NCI-H446 (cell line): ENCODE measurements at regions not wholly inside any gene's neighbourhood (a gene's known extent, or its start where the extent isn't known, plus 50 kb on each side); places are given as distances from the start of the nearest gene placed in this dataset.
"Not testable (repeated sequence)": the region's sequence is repeated elsewhere in the genome, so short reads cannot be mapped to it uniquely, and the experiment has no call there.

ENCODE experiments used
- DNase-seq, 2 experiments: peaks; one replicate each; lab custom pipeline; 2025; lab: John Stamatoyannopoulos, UW

- no peak for DNase-seq
Observed at GRCh38 chr2:234802071-234802844, 149.6 kb upstream of the SH3BP4 start.

- DNase-seq: no peak
Observed at GRCh38 chr2:234797566-234798250, 154.1 kb upstream of the SH3BP4 start.

GRCh38 chr2:234796045-234796591 is 155.7 kb upstream of the SH3BP4 start:
- no peak for DNase-seq

GRCh38 chr2:234795272-234795920 is 156.4 kb upstream of the SH3BP4 start:
- DNase-seq: no peak

- DNase-seq: no peak
Observed at GRCh38 chr2:234794866-234795265, 157.0 kb upstream of the SH3BP4 start.

- DNase-seq: no peak
Observed at GRCh38 chr2:234793212-234793785, 158.5 kb upstream of the SH3BP4 start.

- no peak for DNase-seq
Observed at GRCh38 chr2:234792621-234793022, 159.2 kb upstream of the SH3BP4 start.

- not testable (repeated sequence) for DNase-seq
Observed at GRCh38 chr2:234792096-234792495, 159.7 kb upstream of the SH3BP4 start.

GRCh38 chr2:234790380-234790779 is 161.4 kb upstream of the SH3BP4 start:
- DNase-seq: no peak

GRCh38 chr2:234789556-234790325 is 162.1 kb upstream of the SH3BP4 start:
- DNase-seq: no peak

- DNase-seq: no peak
Observed at GRCh38 chr2:234788841-234789240, 163.0 kb upstream of the SH3BP4 start.

- DNase-seq: no peak
Observed at GRCh38 chr2:234788381-234788780, 163.4 kb upstream of the SH3BP4 start.

GRCh38 chr2:234787114-234787513 is 164.7 kb upstream of the SH3BP4 start:
- no peak for DNase-seq

- no peak for DNase-seq
Observed at GRCh38 chr2:234773764-234774409, 177.9 kb upstream of the SH3BP4 start.

- DNase-seq: no peak
Observed at GRCh38 chr2:234773129-234773528, 178.7 kb upstream of the SH3BP4 start.

GRCh38 chr2:234772733-234773060 is 179.1 kb upstream of the SH3BP4 start:
- DNase-seq: no peak

GRCh38 chr2:234771980-234772732 is 179.7 kb upstream of the SH3BP4 start:
- no peak for DNase-seq

- DNase-seq: no peak
Observed at GRCh38 chr2:234771176-234771575, 180.6 kb upstream of the SH3BP4 start.

GRCh38 chr2:234770715-234771141 is 181.1 kb upstream of the SH3BP4 start:
- no peak for DNase-seq

GRCh38 chr2:234770031-234770506 is 181.7 kb upstream of the SH3BP4 start:
- DNase-seq: peak; percentile 20 to 78
